Liver (tissue), 8 donors: ENCODE measurements at regions not wholly inside any gene's neighbourhood (a gene's known extent, or its start where the extent isn't known, plus 50 kb on each side); places are given as distances from the start of the nearest gene placed in this dataset.

ENCODE experiments used
- DNase-seq: peaks from one replicate; pipeline ENCODE4 v3.0.0-alpha.2; 2017; ENCODE audit warnings: low spot score
- H3K27ac ChIP-seq, 2 donors: one replicate each; pipeline ENCODE4 v1.7.0; 2013; ENCODE audit warnings: inconsistent platforms in 2 of 2, low read length in 2 of 2, control low read depth in 1 of 2, low read depth in 1 of 2, mild to moderate bottlenecking in 1 of 2
- H3K27me3 ChIP-seq, 4 donors: one replicate each; pipeline versions ENCODE4 v1.6.1 to v1.7.0; 2013; ENCODE audit warnings: low read length in 3 of 4, inconsistent platforms in 1 of 4, mild to moderate bottlenecking in 1 of 4, moderate library complexity in 1 of 4; ENCODE audit not compliant: control insufficient read depth in 4 of 4, insufficient read depth in 4 of 4
- H3K36me3 ChIP-seq, 4 donors: one replicate each; pipeline versions ENCODE4 v1.6.1 to v1.7.0; 2013; ENCODE audit warnings: low read length in 3 of 4, mild to moderate bottlenecking in 3 of 4, low read depth in 1 of 4, moderate library complexity in 1 of 4; ENCODE audit not compliant: control insufficient read depth in 4 of 4, insufficient read depth in 3 of 4
- H3K4me1 ChIP-seq, 4 donors: one replicate each; pipeline versions ENCODE4 v1.6.1 to v1.7.0; 2013; ENCODE audit warnings: low read length in 3 of 4, mild to moderate bottlenecking in 3 of 4, moderate library complexity in 1 of 4; ENCODE audit not compliant: control insufficient read depth in 4 of 4, insufficient read depth in 4 of 4
- H3K4me3 ChIP-seq, 3 donors: one replicate each; pipeline versions ENCODE4 v1.6.1 to v1.7.0; 2013; ENCODE audit warnings: low read length in 3 of 3, control low read depth in 1 of 3, low read depth in 1 of 3, mild to moderate bottlenecking in 1 of 3
- H3K9ac ChIP-seq, 2 donors: one replicate each; pipeline ENCODE4 v1.7.0; 2013; ENCODE audit warnings: low read length in 2 of 2, mild to moderate bottlenecking in 2 of 2, moderate library complexity in 2 of 2, control low read depth in 1 of 2, low read depth in 1 of 2
- H3K9me3 ChIP-seq, 4 donors: one replicate each; pipeline versions ENCODE4 v1.6.1 to v1.7.0; 2013; ENCODE audit warnings: low read length in 3 of 4; ENCODE audit not compliant: control insufficient read depth in 4 of 4
- EGR1 ChIP-seq, 2 donors: IDR thresholded peaks; 2 replicates each; pipeline ENCODE4 v1.6.1; 2016 to 2018; ENCODE audit warnings: antibody characterized with exemption in 2 of 2, low read depth in 2 of 2
- FOXA1 ChIP-seq: IDR thresholded peaks from 2 replicates; pipeline ENCODE4 v1.6.1; 2016; ENCODE audit warnings: antibody characterized with exemption
- HNF4A ChIP-seq, 2 donors: conservative IDR thresholded peaks; 2 replicates each; pipeline ENCODE4 v1.6.1; 2016; ENCODE audit warnings: antibody characterized with exemption in 2 of 2, mild to moderate bottlenecking in 2 of 2
- HNF4G ChIP-seq: IDR thresholded peaks from 2 replicates; pipeline ENCODE4 v1.6.1; 2016; ENCODE audit warnings: antibody characterized with exemption
- NR2F2 ChIP-seq: IDR thresholded peaks from 2 replicates; pipeline ENCODE4 v1.6.1; 2016; ENCODE audit warnings: antibody characterized with exemption
- RAD21 ChIP-seq, 2 donors: IDR thresholded peaks; 2 replicates each; pipeline ENCODE4 v1.6.1; 2016; ENCODE audit warnings: antibody characterized with exemption in 2 of 2, mild to moderate bottlenecking in 2 of 2
- RXRA ChIP-seq, 2 donors: IDR thresholded peaks; 2 replicates each; pipeline ENCODE4 v1.6.1; 2017 to 2018; ENCODE audit warnings: antibody characterized with exemption in 2 of 2, mild to moderate bottlenecking in 1 of 2
- SP1 ChIP-seq: IDR thresholded peaks from 2 replicates; pipeline ENCODE4 v1.6.1; 2018; ENCODE audit warnings: antibody characterized with exemption, mild to moderate bottlenecking
- TAF1 ChIP-seq: conservative IDR thresholded peaks from 2 replicates; pipeline ENCODE4 v1.6.1; 2016; ENCODE audit warnings: antibody characterized with exemption, mild to moderate bottlenecking
- WGBS: extraction: QIAGEN DNeasy Blood & Tissue Kit; methylation state at CpG from one replicate; pipeline ENCODE4 v1.1.7; 2013; 5-methylcytosine and 5-hydroxymethylcytosine counted together
- TF ChIP-seq, protein P1 (sequence below): IDR thresholded peaks from 2 replicates; pipeline ENCODE4 v1.6.1; 2016; ENCODE audit warnings: antibody characterized with exemption
- TF ChIP-seq, protein P2 (sequence below): IDR thresholded peaks from 2 replicates; pipeline ENCODE4 v1.6.1; 2016; ENCODE audit warnings: antibody characterized with exemption, mild to moderate bottlenecking
- TF ChIP-seq, protein P3 (sequence below): fragments of 150-350 bp; IDR thresholded peaks from 2 replicates; pipeline ENCODE4 v1.5.1; 2017; ENCODE audit warnings: improper control_type of control experiment, low read depth, low read length; ENCODE audit not compliant: missing input control
- TF ChIP-seq, protein P4 (sequence below): IDR thresholded peaks from 2 replicates; pipeline ENCODE4 v1.6.1; 2016; ENCODE audit warnings: antibody characterized with exemption
- donor health status: healthy.
- donor health status: healthy.
- donor health status: healthy.
- donor health status: healthy.
- donor health status: healthy.

DNA sequence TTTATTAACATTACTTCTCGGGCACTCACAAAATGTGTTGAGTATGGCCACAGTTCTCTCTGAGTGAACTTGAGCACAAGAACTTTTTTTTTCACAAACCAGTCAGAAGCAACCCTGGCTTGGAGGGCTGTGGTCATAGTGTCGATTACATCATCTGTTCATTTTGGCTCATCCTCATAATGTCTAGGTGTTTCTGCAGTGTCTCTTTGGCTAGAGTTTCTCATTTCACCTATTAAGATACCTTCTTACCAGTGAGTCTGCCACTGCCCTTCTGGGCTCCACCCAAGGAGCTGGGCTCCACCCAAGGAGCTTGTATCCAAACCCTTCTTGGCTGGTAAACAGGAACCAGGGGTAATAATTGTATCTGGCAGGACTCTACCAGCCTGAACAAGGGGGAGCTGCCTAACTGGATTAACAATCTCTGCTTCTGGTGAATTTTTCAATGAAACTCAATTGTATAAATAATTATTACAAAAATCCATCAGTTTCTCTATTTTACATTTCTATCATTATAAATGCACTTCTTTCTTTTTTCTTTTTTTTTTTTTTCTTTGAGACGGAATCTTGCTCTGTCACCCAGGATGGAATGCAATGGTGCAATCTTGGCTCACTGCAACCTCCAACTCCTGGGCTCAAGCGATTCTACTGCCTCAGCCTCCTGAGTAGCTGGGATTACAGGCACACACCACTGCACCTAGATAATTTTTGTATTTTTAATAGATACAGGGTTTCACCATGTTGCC is 667.7 kb upstream of the SLIT2 start:
- no peaks in the 10 kb centered on the region for H3K4me1 ChIP-seq
- peaks cover 0 to 2% (median 0%) of the 10 kb centered on the region in 4 donors for H3K27me3 ChIP-seq
- DNase-seq: no peak
- no peak overlapping the region for H3K4me3 ChIP-seq
- no peak overlapping the region for H3K9ac ChIP-seq
- no peak overlapping the region for H3K27ac ChIP-seq
- TF ChIP-seq, protein P1, sequence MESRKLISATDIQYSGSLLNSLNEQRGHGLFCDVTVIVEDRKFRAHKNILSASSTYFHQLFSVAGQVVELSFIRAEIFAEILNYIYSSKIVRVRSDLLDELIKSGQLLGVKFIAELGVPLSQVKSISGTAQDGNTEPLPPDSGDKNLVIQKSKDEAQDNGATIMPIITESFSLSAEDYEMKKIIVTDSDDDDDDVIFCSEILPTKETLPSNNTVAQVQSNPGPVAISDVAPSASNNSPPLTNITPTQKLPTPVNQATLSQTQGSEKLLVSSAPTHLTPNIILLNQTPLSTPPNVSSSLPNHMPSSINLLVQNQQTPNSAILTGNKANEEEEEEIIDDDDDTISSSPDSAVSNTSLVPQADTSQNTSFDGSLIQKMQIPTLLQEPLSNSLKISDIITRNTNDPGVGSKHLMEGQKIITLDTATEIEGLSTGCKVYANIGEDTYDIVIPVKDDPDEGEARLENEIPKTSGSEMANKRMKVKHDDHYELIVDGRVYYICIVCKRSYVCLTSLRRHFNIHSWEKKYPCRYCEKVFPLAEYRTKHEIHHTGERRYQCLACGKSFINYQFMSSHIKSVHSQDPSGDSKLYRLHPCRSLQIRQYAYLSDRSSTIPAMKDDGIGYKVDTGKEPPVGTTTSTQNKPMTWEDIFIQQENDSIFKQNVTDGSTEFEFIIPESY: no peak
- TF ChIP-seq, protein P2, sequence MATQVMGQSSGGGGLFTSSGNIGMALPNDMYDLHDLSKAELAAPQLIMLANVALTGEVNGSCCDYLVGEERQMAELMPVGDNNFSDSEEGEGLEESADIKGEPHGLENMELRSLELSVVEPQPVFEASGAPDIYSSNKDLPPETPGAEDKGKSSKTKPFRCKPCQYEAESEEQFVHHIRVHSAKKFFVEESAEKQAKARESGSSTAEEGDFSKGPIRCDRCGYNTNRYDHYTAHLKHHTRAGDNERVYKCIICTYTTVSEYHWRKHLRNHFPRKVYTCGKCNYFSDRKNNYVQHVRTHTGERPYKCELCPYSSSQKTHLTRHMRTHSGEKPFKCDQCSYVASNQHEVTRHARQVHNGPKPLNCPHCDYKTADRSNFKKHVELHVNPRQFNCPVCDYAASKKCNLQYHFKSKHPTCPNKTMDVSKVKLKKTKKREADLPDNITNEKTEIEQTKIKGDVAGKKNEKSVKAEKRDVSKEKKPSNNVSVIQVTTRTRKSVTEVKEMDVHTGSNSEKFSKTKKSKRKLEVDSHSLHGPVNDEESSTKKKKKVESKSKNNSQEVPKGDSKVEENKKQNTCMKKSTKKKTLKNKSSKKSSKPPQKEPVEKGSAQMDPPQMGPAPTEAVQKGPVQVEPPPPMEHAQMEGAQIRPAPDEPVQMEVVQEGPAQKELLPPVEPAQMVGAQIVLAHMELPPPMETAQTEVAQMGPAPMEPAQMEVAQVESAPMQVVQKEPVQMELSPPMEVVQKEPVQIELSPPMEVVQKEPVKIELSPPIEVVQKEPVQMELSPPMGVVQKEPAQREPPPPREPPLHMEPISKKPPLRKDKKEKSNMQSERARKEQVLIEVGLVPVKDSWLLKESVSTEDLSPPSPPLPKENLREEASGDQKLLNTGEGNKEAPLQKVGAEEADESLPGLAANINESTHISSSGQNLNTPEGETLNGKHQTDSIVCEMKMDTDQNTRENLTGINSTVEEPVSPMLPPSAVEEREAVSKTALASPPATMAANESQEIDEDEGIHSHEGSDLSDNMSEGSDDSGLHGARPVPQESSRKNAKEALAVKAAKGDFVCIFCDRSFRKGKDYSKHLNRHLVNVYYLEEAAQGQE: no peak
- TF ChIP-seq RXRA (IDR thresholded peaks at IDR 0.05) (no peak), NR2F2 (no peak), SP1 (no peak)
- WGBS: 79% methylated on average over 4 of the region's 4 CpGs
- H3K36me3 ChIP-seq: no peaks in the 10 kb centered on the region
- H3K9me3 ChIP-seq: no peaks in the 10 kb centered on the region

DNA sequence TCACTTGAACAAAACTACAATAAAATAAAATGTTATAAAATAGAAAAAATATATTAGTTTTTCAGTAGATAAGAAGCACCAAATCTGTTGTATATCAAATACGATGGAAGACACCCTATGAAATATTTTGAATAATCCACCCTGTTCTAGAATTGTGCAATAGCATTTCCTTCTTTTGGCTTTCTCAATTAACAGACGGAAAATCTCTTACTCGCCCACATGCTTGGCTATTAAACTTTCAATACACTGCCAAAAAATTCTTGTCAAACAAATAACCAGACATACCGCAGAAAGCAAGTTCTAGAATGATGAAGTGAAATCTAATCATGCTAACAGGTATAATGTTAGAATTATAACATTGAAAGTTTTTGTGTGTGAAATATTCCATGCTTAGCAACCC is 671.6 kb upstream of the SLIT2 start:
- Histone ChIP-seq H3K27me3 (peaks cover 0 to 2% (median 0%) of the 10 kb centered on the region in 4 donors), H3K27ac (no peak overlapping the region), H3K4me3 (no peak overlapping the region), H3K9me3 (no peaks in the 10 kb centered on the region), H3K9ac (no peak overlapping the region), H3K36me3 (no peaks in the 10 kb centered on the region), H3K4me1 (no peaks in the 10 kb centered on the region)
- DNase-seq: no peak
- TF ChIP-seq, protein P3, sequence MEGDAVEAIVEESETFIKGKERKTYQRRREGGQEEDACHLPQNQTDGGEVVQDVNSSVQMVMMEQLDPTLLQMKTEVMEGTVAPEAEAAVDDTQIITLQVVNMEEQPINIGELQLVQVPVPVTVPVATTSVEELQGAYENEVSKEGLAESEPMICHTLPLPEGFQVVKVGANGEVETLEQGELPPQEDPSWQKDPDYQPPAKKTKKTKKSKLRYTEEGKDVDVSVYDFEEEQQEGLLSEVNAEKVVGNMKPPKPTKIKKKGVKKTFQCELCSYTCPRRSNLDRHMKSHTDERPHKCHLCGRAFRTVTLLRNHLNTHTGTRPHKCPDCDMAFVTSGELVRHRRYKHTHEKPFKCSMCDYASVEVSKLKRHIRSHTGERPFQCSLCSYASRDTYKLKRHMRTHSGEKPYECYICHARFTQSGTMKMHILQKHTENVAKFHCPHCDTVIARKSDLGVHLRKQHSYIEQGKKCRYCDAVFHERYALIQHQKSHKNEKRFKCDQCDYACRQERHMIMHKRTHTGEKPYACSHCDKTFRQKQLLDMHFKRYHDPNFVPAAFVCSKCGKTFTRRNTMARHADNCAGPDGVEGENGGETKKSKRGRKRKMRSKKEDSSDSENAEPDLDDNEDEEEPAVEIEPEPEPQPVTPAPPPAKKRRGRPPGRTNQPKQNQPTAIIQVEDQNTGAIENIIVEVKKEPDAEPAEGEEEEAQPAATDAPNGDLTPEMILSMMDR: no peak
- TF ChIP-seq, protein P4, sequence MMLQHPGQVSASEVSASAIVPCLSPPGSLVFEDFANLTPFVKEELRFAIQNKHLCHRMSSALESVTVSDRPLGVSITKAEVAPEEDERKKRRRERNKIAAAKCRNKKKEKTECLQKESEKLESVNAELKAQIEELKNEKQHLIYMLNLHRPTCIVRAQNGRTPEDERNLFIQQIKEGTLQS: no peak
- TF ChIP-seq FOXA1: no peak
- TF ChIP-seq TAF1: no peak
- TF ChIP-seq, protein P2: no peak
- no peak for TF ChIP-seq RAD21 (IDR thresholded peaks at IDR 0.05)
- no peak for TF ChIP-seq EGR1 (IDR thresholded peaks at IDR 0.05; ENCODE audit: low read depth in 2 of 2)
- TF ChIP-seq HNF4A (conservative IDR thresholded peaks at IDR 0.05): no peak
- no peak for TF ChIP-seq SP1
- TF ChIP-seq HNF4G: no peak
- WGBS: 58% methylated on average over 4 of the region's 4 CpGs
